K562 (cell line): ENCODE measurements at regions not wholly inside any gene's neighbourhood (a gene's known extent, or its start where the extent isn't known, plus 50 kb on each side); places are given as distances from the start of the nearest gene placed in this dataset.

ENCODE experiments used
- CEBPB ChIP-seq: fragments of 450-650 bp; IDR thresholded peaks from 2 replicates; pipeline ENCODE4 v1.6.1; 2016; ENCODE audit warnings: missing genetic modification characterization, missing compliant biosample characterization
- EZH2 ChIP-seq: IDR thresholded peaks from 2 replicates; pipeline ENCODE4 v1.6.1; 2012; ENCODE audit warnings: low read depth, mild to moderate bottlenecking, inconsistent platforms, low read length, borderline replicate concordance
- FOXK1 ChIP-seq: sonication (generic); formaldehyde crosslinking; IDR thresholded peaks from 2 replicates; pipeline ENCODE4 v1.8.0; 2022; ENCODE audit warnings: missing genetic modification reagents, mild to moderate bottlenecking, borderline replicate concordance
- MXI1 ChIP-seq: IDR thresholded peaks from 2 replicates; pipeline ENCODE4 v1.6.1; 2011; ENCODE audit warnings: low read depth, mild to moderate bottlenecking, improper control_type of control experiment, low read length
- POLR2A ChIP-seq: fragments of 450-650 bp; conservative IDR thresholded peaks from 2 replicates; pipeline ENCODE4 v1.6.1; 2016
- RBM22 ChIP-seq: fragments of 200-400 bp; formaldehyde crosslinking; IDR thresholded peaks from 2 replicates; pipeline ENCODE4 v1.6.1; 2018; ENCODE audit warnings: low read length, low read depth; ENCODE audit not compliant: poor library complexity, severe bottlenecking
- TBP ChIP-seq: optimal IDR thresholded peaks from 2 replicates; pipeline ENCODE3; 2011; ENCODE audit warnings: low read depth, low read length, improper control_type of control experiment
- ZBED1 ChIP-seq: IDR thresholded peaks from 2 replicates; pipeline ENCODE4 v1.6.1; 2014
- ZNF274 ChIP-seq: IDR thresholded peaks from 2 replicates; pipeline ENCODE4 v1.6.1; 2011; ENCODE audit warnings: low read depth, mild to moderate bottlenecking, low read length, moderate library complexity, borderline replicate concordance
- ZNF436 ChIP-seq: fragments of 250-450, 450-650 bp; sonication (Bioruptor Pico); formaldehyde crosslinking; IDR thresholded peaks from 2 replicates; pipeline ENCODE4 v1.7.0; 2020; ENCODE audit warnings: mild to moderate bottlenecking
- TF ChIP-seq, protein P1 (sequence below), 2 experiments: fragments of 450-650 bp; formaldehyde crosslinking in 1 of 2; IDR thresholded peaks; 2 replicates each; pipeline versions ENCODE4 v1.4.0 to v1.6.1; 2014 to 2020; ENCODE audit warnings: mild to moderate bottlenecking in 2 of 2, borderline replicate concordance in 1 of 2, low read depth in 1 of 2
- TF ChIP-seq, protein P2 (sequence below), 2 experiments: fragments of 450-650 bp in 1 of 2; sonication (generic) in 1 of 2; formaldehyde crosslinking in 1 of 2; IDR thresholded peaks; 2 replicates each; pipeline versions ENCODE4 v1.7.1 to v1.9.0; 2016 to 2022; ENCODE audit warnings: inconsistent platforms in 1 of 2, mild to moderate bottlenecking in 1 of 2, missing genetic modification reagents in 1 of 2
- TF ChIP-seq, protein P3 (sequence below): fragments of 250-450 bp; sonication (Bioruptor Pico); IDR thresholded peaks from 2 replicates; pipeline ENCODE4 v1.8.0; 2022; ENCODE audit warnings: moderate library complexity, mild to moderate bottlenecking, inconsistent platforms

DNA sequence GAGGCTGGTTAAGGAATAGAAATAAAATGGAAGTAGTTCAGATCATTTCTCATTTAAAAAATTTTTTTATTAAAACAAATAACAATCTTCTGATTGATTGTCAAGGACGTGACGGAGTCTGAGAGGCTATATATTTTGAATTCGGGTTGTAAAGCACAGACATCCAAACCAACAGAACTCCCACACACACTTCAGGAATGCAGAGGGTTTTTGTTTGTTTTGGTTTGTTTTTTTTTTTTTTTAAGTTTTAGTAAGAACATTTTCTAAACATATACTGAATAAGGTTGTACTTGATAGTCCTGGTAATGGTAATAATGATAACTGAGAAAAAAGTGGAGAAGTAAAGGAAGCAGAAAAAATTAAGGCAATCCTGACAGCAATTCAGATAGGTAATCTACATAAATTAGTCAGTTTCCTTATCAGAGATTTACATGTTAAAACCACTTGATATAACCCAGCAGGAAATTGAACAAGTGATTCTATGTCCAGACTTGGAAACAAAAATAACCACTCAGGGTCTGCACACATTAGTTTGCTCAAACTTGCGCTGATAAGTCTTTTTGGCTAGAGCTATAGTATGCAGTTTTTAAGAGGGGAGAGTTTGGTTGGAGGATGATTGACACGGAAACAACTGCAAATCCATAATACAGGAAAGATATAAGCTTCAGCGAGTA, 51.5 kb upstream of the CTAGE1 start:
- TF ChIP-seq ZNF436 = no peak
- TF ChIP-seq, protein P1, sequence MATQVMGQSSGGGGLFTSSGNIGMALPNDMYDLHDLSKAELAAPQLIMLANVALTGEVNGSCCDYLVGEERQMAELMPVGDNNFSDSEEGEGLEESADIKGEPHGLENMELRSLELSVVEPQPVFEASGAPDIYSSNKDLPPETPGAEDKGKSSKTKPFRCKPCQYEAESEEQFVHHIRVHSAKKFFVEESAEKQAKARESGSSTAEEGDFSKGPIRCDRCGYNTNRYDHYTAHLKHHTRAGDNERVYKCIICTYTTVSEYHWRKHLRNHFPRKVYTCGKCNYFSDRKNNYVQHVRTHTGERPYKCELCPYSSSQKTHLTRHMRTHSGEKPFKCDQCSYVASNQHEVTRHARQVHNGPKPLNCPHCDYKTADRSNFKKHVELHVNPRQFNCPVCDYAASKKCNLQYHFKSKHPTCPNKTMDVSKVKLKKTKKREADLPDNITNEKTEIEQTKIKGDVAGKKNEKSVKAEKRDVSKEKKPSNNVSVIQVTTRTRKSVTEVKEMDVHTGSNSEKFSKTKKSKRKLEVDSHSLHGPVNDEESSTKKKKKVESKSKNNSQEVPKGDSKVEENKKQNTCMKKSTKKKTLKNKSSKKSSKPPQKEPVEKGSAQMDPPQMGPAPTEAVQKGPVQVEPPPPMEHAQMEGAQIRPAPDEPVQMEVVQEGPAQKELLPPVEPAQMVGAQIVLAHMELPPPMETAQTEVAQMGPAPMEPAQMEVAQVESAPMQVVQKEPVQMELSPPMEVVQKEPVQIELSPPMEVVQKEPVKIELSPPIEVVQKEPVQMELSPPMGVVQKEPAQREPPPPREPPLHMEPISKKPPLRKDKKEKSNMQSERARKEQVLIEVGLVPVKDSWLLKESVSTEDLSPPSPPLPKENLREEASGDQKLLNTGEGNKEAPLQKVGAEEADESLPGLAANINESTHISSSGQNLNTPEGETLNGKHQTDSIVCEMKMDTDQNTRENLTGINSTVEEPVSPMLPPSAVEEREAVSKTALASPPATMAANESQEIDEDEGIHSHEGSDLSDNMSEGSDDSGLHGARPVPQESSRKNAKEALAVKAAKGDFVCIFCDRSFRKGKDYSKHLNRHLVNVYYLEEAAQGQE (IDR thresholded peaks at IDR 0.05; ENCODE audit: borderline replicate concordance) = no peak
- TF ChIP-seq, protein P1 (CRISPR knock-in tag; IDR thresholded peaks at IDR 0.05; ENCODE audit: low read depth) = no peak
- no peak for TF ChIP-seq RBM22
- TF ChIP-seq POLR2A = no peak
- TF ChIP-seq FOXK1 = no peak
- no peak for TF ChIP-seq CEBPB (tag)
- TF ChIP-seq, protein P2, sequence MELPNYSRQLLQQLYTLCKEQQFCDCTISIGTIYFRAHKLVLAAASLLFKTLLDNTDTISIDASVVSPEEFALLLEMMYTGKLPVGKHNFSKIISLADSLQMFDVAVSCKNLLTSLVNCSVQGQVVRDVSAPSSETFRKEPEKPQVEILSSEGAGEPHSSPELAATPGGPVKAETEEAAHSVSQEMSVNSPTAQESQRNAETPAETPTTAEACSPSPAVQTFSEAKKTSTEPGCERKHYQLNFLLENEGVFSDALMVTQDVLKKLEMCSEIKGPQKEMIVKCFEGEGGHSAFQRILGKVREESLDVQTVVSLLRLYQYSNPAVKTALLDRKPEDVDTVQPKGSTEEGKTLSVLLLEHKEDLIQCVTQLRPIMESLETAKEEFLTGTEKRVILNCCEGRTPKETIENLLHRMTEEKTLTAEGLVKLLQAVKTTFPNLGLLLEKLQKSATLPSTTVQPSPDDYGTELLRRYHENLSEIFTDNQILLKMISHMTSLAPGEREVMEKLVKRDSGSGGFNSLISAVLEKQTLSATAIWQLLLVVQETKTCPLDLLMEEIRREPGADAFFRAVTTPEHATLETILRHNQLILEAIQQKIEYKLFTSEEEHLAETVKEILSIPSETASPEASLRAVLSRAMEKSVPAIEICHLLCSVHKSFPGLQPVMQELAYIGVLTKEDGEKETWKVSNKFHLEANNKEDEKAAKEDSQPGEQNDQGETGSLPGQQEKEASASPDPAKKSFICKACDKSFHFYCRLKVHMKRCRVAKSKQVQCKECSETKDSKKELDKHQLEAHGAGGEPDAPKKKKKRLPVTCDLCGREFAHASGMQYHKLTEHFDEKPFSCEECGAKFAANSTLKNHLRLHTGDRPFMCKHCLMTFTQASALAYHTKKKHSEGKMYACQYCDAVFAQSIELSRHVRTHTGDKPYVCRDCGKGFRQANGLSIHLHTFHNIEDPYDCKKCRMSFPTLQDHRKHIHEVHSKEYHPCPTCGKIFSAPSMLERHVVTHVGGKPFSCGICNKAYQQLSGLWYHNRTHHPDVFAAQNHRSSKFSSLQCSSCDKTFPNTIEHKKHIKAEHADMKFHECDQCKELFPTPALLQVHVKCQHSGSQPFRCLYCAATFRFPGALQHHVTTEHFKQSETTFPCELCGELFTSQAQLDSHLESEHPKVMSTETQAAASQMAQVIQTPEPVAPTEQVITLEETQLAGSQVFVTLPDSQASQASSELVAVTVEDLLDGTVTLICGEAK (IDR thresholded peaks at IDR 0.05) = no peak
- TF ChIP-seq, protein P2 (CRISPR knock-in tag; IDR thresholded peaks at IDR 0.05) = no peak
- TF ChIP-seq, protein P3, sequence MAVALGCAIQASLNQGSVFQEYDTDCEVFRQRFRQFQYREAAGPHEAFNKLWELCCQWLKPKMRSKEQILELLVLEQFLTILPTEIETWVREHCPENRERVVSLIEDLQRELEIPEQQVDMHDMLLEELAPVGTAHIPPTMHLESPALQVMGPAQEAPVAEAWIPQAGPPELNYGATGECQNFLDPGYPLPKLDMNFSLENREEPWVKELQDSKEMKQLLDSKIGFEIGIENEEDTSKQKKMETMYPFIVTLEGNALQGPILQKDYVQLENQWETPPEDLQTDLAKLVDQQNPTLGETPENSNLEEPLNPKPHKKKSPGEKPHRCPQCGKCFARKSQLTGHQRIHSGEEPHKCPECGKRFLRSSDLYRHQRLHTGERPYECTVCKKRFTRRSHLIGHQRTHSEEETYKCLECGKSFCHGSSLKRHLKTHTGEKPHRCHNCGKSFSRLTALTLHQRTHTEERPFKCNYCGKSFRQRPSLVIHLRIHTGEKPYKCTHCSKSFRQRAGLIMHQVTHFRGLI (CRISPR knock-in tag) = peak; percentile 38; the same call in 1 of the 2 replicates
- no peak for TF ChIP-seq EZH2
- no peak for TF ChIP-seq MXI1
- TF ChIP-seq ZNF274 = no peak
- no peak for TF ChIP-seq ZBED1
- no peak for TF ChIP-seq TBP
